GM12878 (cell line): ENCODE measurements at regions not wholly inside any gene's neighbourhood (a gene's known extent, or its start where the extent isn't known, plus 50 kb on each side); places are given as distances from the start of the nearest gene placed in this dataset.

ENCODE experiments used
- ATAC-seq: fragments of 200-7000 bp; cut with Tn5 transposase; 3 replicates; pipeline ENCODE4 v1.9.1; 2020; ENCODE audit warnings: mild to moderate bottlenecking, moderate library complexity
- BruUV-seq: library from RNA; stranded (reverse); fragments of 400-500 nt; replicated peaks from 2 replicates; lab custom pipeline; 2021; lab: Mats Ljungman, UMichigan
- CTCF ChIA-PET: fragments of 300-600 bp; sonication (Branson Sonifier 250); formaldehyde crosslinking; extraction: SDS; loops from one replicate; lab custom pipeline; 2021; ENCODE audit warnings: inconsistent platforms; lab: Yijun Ruan, JAX
- POLR2A ChIA-PET: fragments of 350-600 bp; formaldehyde crosslinking; extraction: SDS; loops from one replicate; lab custom pipeline; 2021; ENCODE audit warnings: inconsistent platforms; lab: Charles Lee
- RAD21 ChIA-PET: fragments of 300-600 bp; sonication (Branson Sonifier 250); formaldehyde crosslinking; loops from one replicate; lab custom pipeline; 2023; ENCODE audit warnings: antibody characterized with exemption; ENCODE audit not compliant: unreplicated experiment; lab: Charles Lee
- SMC1A ChIA-PET: fragments of 300-600 bp; sonication (Branson Sonifier 250); formaldehyde crosslinking; loops from one replicate; lab custom pipeline; 2023; ENCODE audit not compliant: unreplicated experiment, uncharacterized antibody; lab: Charles Lee
- DNase-seq: peaks from one replicate; pipeline ENCODE4 v3.0.0-alpha.2; 2011; ENCODE audit warnings: low read depth, low spot score
- FAIRE-seq: peaks from 3 replicates; lab custom pipeline; 2011; peaks lifted over from hg19 to GRCh38; lab: Jason Lieb, UNC
- H2AFZ ChIP-seq: 2 replicates; pipeline ENCODE4 v1.6.0; 2011; ENCODE audit warnings: low read depth, low read length, control low read depth; ENCODE audit not compliant: control insufficient read depth
- H3K27ac ChIP-seq: 2 replicates; pipeline ENCODE4 v1.5.1; 2011; ENCODE audit warnings: control low read depth; ENCODE audit not compliant: control insufficient read depth, insufficient read depth
- H3K27me3 ChIP-seq, 2 experiments: replicated peaks in 1 of 2; 2 replicates each; pipeline versions ENCODE4 v1.6.0 to v1.6.1; 2011; ENCODE audit warnings: low read length in 1 of 2; ENCODE audit not compliant: control insufficient read depth in 2 of 2, insufficient read depth in 2 of 2
- H3K36me3 ChIP-seq, 2 experiments: 2 replicates each; pipeline ENCODE4 v1.5.1; 2011; ENCODE audit warnings: low read length in 1 of 2; ENCODE audit not compliant: control insufficient read depth in 2 of 2, insufficient read depth in 2 of 2
- H3K4me1 ChIP-seq: 2 replicates; pipeline ENCODE4 v1.6.1; 2011; ENCODE audit warnings: mild to moderate bottlenecking, low read length, moderate library complexity, mixed read lengths; ENCODE audit not compliant: control insufficient read depth, insufficient read depth
- H3K4me2 ChIP-seq: 2 replicates; pipeline ENCODE4 v1.6.0; 2011; ENCODE audit warnings: control low read depth; ENCODE audit not compliant: control insufficient read depth, insufficient read depth
- H3K4me3 ChIP-seq: fragments of 200-600 bp; sonication (generic); 2 replicates; pipeline ENCODE4 v1.5.1; 2016
- H3K79me2 ChIP-seq: 2 replicates; pipeline ENCODE4 v1.6.0; 2011; ENCODE audit warnings: low read length; ENCODE audit not compliant: control insufficient read depth, insufficient read depth
- H3K9ac ChIP-seq: 2 replicates; pipeline ENCODE4 v1.8.0; 2011; ENCODE audit warnings: low read length, control low read depth, mixed read lengths; ENCODE audit not compliant: control insufficient read depth, insufficient read depth
- H3K9me3 ChIP-seq: replicated peaks from 3 replicates; pipeline ENCODE4 v1.5.1; 2011; ENCODE audit warnings: mild to moderate bottlenecking, low read length; ENCODE audit not compliant: control insufficient read depth, insufficient read depth
- H4K20me1 ChIP-seq: 2 replicates; pipeline ENCODE4 v1.6.0; 2011; ENCODE audit not compliant: control insufficient read depth, insufficient read depth
- BHLHE40 ChIP-seq, 2 experiments: fragments of 450-650 bp in 1 of 2; IDR thresholded peaks; 2 replicates each; pipeline ENCODE4 v1.6.1; 2011 to 2017; ENCODE audit warnings: low read depth in 2 of 2, borderline replicate concordance in 1 of 2, improper control_type of control experiment in 1 of 2, low read length in 1 of 2, mild to moderate bottlenecking in 1 of 2
- HSF1 ChIP-seq: fragments of 150-350 bp; IDR thresholded peaks from 2 replicates; pipeline ENCODE4 v1.6.1; 2014; ENCODE audit warnings: mild to moderate bottlenecking, low read depth, low read length
- KAT2A ChIP-seq: conservative IDR thresholded peaks from 2 replicates; pipeline ENCODE4 v1.6.1; 2011; ENCODE audit warnings: low read depth, low read length; ENCODE audit not compliant: control insufficient read depth
- NKRF ChIP-seq: fragments of 450-650 bp; conservative IDR thresholded peaks from 2 replicates; pipeline ENCODE4 v1.6.1; 2017; ENCODE audit warnings: mild to moderate bottlenecking, moderate library complexity
- RB1 ChIP-seq: fragments of 450-650 bp; formaldehyde crosslinking; IDR thresholded peaks from 2 replicates; pipeline ENCODE4 v1.6.1; 2017; ENCODE audit warnings: mild to moderate bottlenecking, borderline replicate concordance
- RUNX3 ChIP-seq: IDR thresholded peaks from 2 replicates; pipeline ENCODE4 v1.6.1; 2012; ENCODE audit warnings: low read length, inconsistent platforms
- SMAD1 ChIP-seq: fragments of 450-650 bp; IDR thresholded peaks from 2 replicates; pipeline ENCODE4 v1.6.1; 2018; ENCODE audit warnings: mild to moderate bottlenecking, low read depth; ENCODE audit not compliant: partially characterized antibody
- SPI1 ChIP-seq: IDR thresholded peaks from 2 replicates; pipeline ENCODE4 v1.6.1; 2011; ENCODE audit warnings: low read depth, mild to moderate bottlenecking, low read length, moderate library complexity, borderline replicate concordance; ENCODE audit not compliant: insufficient read depth
- ZNF217 ChIP-seq: fragments of 450-650 bp; IDR thresholded peaks from 2 replicates; pipeline ENCODE4 v1.6.1; 2017; ENCODE audit warnings: antibody characterized with exemption, mild to moderate bottlenecking
- WGBS: methylation state at CpG from one replicate; pipeline ENCODE4 v1.1.6; 2016; ENCODE audit warnings: low lambda C conversion rate; ENCODE audit not compliant: insufficient replicate concordance, insufficient coverage; ENCODE audit errors: missing lambda C conversion rate; 5-methylcytosine and 5-hydroxymethylcytosine counted together
- in situ Hi-C: fragments of 300-500 bp; cut with MboI; formaldehyde crosslinking; loops from 9 replicates; pipeline ENCODE4 v1.14.3; 2018; ENCODE audit warnings: mixed read lengths
- intact Hi-C: fragments of 100-400 bp; cut with micrococcal nuclease; formaldehyde crosslinking; loops from one replicate; pipeline ENCODE4 v1.14.2; 2022; ENCODE audit not compliant: unreplicated experiment

DNA sequence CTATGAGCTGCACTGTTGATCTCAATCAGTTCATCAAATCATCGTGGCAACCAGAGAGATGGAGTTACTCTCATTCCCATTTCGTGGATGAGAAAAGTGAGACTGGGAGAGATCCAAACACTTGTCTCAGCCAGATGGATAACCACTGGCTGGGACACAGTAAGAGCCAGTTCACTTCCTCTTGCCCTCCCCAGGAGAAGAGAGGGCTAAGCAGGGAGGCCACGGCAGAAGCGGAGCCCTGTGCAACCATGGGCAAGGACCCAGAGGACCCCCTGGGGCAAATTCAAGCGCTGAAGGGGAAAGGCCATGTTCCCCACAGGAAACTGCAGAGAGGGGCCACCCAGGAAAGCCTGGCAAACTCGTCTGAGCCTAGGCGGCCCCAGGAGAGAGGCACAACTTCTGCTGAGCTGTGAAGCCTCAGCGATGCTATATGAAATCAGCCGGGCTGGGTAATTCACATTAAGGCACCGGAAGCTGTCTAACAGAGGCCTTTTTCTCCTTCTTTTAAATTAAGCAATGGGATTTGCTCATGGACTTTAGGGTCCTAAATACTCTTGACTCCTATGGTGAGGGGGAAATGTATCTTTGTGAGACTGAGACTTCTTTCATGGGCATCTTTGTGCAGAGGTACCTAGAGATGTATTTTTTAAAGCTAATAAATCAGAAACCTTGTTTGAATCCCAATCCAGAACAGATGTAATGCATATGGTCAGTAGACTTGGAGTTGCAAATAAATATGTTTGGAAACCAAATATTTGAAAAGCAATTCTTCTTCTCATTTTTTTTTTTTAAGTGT is 137.1 kb upstream of the SMIM23 start:
- H3K79me2 ChIP-seq: no peaks in the 10 kb centered on the region

More for the DNA sequence above, 137.1 kb upstream of the SMIM23 start:
- Histone ChIP-seq H3K4me2 (no peak overlapping the region), H3K4me3 (no peak overlapping the region), H3K9ac (no peak overlapping the region), H3K36me3 (no peaks in the 10 kb centered on the region), H4K20me1 (no peaks in the 10 kb centered on the region), H3K9me3 (no peaks in the 10 kb centered on the region), H3K4me1 (no peaks in the 10 kb centered on the region), H3K27ac (no peak overlapping the region), H2AFZ (no peak overlapping the region)
- BruUV-seq: no TSS peak
- intact Hi-C loops: no loop called here
- POLR2A ChIA-PET: no interaction called here
- FAIRE-seq (no peak), DNase-seq (no peak)
- no peak for TF ChIP-seq BHLHE40 (IDR thresholded peaks at IDR 0.05; ENCODE audit: borderline replicate concordance in 1 of 2, low read depth in 2 of 2, low read length in 1 of 2)
- TF ChIP-seq KAT2A: no peak
- no peak for TF ChIP-seq RB1
- no peak for TF ChIP-seq RUNX3
- TF ChIP-seq HSF1: no peak
- TF ChIP-seq SMAD1: no peak
- TF ChIP-seq ZNF217: no peak
- no peak for TF ChIP-seq NKRF
- TF ChIP-seq SPI1: no peak
- TF ChIP-seq, all 136 proteins: peak for 0
- H3K27me3 ChIP-seq: peaks cover 0 to 2% of the 10 kb centered on the region in 2 experiments; a peak in 2 of 4 replicates
- RAD21 ChIA-PET: no interaction called here
- SMC1A ChIA-PET: no interaction called here
- WGBS: 29% methylated on average over 10 of the region's 10 CpGs
- in situ Hi-C loops: no loop called here
- no peak for ATAC-seq
- CTCF ChIA-PET: no interaction called here
